HEK293 (cell line): ENCODE measurements at regions not wholly inside any gene's neighbourhood (a gene's known extent, or its start where the extent isn't known, plus 50 kb on each side); places are given as distances from the start of the nearest gene placed in this dataset.

Experiments used
- TCF7L2 ChIP-seq: IDR thresholded peaks from 2 replicates; pipeline ENCODE4 v1.6.1; 2011; ENCODE audit warnings: low read depth, mild to moderate bottlenecking, inconsistent platforms, low read length, moderate library complexity, borderline replicate concordance
- ZBTB48 ChIP-seq: fragments of 450-650 bp; formaldehyde crosslinking; IDR thresholded peaks from 2 replicates; pipeline ENCODE4 v1.5.1; 2016; ENCODE audit warnings: missing biosample characterization, missing genetic modification characterization
- ZNF664 ChIP-seq: fragments of 450-650 bp; formaldehyde crosslinking; IDR thresholded peaks from 2 replicates; pipeline ENCODE4 v1.5.1; 2016; ENCODE audit warnings: missing biosample characterization, missing genetic modification characterization
- ZNF768 ChIP-seq: fragments of 450-650 bp; formaldehyde crosslinking; IDR thresholded peaks from 2 replicates; pipeline ENCODE4 v1.5.1; 2018; ENCODE audit warnings: missing biosample characterization, mild to moderate bottlenecking, missing genetic modification characterization
- TF ChIP-seq, protein P1 (sequence below): fragments of 450-650 bp; formaldehyde crosslinking; IDR thresholded peaks from 2 replicates; pipeline ENCODE4 v1.5.1; 2016; ENCODE audit warnings: missing biosample characterization, missing genetic modification characterization
- TF ChIP-seq, protein P2 (sequence below): fragments of 450-650 bp; formaldehyde crosslinking; IDR thresholded peaks from 2 replicates; pipeline ENCODE4 v1.5.1; 2016; ENCODE audit warnings: missing biosample characterization, missing genetic modification characterization
- TF ChIP-seq, protein P3 (sequence below): fragments of 450-650 bp; formaldehyde crosslinking; conservative IDR thresholded peaks from 2 replicates; pipeline ENCODE4 v1.5.1; 2016; ENCODE audit warnings: low read depth, missing biosample characterization, missing genetic modification characterization

DNA sequence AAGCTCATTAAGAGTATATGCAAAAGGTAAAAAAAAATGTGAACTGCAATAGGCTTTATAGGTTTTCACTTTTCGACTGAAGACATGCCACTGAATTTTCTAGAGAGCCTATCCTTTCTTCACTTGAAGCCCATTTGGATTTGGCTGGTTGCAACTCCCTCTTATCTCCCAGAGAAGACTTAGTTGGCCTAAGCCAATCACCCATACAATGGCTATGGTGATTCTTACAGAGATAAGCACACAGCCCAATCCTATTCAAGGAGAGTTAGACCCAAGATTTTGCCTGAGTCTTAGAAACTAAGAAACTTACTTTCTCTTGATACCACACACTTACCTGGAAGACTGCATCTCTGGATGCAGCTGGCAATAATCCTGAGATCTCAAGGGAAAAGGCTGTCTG is 167.3 kb upstream of the PTCHD4 start:
- TF ChIP-seq ZNF664 (tag by site-specific recombination), result no peak
- TF ChIP-seq, protein P1, sequence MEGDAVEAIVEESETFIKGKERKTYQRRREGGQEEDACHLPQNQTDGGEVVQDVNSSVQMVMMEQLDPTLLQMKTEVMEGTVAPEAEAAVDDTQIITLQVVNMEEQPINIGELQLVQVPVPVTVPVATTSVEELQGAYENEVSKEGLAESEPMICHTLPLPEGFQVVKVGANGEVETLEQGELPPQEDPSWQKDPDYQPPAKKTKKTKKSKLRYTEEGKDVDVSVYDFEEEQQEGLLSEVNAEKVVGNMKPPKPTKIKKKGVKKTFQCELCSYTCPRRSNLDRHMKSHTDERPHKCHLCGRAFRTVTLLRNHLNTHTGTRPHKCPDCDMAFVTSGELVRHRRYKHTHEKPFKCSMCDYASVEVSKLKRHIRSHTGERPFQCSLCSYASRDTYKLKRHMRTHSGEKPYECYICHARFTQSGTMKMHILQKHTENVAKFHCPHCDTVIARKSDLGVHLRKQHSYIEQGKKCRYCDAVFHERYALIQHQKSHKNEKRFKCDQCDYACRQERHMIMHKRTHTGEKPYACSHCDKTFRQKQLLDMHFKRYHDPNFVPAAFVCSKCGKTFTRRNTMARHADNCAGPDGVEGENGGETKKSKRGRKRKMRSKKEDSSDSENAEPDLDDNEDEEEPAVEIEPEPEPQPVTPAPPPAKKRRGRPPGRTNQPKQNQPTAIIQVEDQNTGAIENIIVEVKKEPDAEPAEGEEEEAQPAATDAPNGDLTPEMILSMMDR, result no peak
- TF ChIP-seq, protein P2, sequence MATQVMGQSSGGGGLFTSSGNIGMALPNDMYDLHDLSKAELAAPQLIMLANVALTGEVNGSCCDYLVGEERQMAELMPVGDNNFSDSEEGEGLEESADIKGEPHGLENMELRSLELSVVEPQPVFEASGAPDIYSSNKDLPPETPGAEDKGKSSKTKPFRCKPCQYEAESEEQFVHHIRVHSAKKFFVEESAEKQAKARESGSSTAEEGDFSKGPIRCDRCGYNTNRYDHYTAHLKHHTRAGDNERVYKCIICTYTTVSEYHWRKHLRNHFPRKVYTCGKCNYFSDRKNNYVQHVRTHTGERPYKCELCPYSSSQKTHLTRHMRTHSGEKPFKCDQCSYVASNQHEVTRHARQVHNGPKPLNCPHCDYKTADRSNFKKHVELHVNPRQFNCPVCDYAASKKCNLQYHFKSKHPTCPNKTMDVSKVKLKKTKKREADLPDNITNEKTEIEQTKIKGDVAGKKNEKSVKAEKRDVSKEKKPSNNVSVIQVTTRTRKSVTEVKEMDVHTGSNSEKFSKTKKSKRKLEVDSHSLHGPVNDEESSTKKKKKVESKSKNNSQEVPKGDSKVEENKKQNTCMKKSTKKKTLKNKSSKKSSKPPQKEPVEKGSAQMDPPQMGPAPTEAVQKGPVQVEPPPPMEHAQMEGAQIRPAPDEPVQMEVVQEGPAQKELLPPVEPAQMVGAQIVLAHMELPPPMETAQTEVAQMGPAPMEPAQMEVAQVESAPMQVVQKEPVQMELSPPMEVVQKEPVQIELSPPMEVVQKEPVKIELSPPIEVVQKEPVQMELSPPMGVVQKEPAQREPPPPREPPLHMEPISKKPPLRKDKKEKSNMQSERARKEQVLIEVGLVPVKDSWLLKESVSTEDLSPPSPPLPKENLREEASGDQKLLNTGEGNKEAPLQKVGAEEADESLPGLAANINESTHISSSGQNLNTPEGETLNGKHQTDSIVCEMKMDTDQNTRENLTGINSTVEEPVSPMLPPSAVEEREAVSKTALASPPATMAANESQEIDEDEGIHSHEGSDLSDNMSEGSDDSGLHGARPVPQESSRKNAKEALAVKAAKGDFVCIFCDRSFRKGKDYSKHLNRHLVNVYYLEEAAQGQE (tag by site-specific recombination), result no peak
- no peak for TF ChIP-seq TCF7L2
- TF ChIP-seq ZBTB48 (tag by site-specific recombination), result no peak
- TF ChIP-seq ZNF768, result no peak
- TF ChIP-seq, protein P3, sequence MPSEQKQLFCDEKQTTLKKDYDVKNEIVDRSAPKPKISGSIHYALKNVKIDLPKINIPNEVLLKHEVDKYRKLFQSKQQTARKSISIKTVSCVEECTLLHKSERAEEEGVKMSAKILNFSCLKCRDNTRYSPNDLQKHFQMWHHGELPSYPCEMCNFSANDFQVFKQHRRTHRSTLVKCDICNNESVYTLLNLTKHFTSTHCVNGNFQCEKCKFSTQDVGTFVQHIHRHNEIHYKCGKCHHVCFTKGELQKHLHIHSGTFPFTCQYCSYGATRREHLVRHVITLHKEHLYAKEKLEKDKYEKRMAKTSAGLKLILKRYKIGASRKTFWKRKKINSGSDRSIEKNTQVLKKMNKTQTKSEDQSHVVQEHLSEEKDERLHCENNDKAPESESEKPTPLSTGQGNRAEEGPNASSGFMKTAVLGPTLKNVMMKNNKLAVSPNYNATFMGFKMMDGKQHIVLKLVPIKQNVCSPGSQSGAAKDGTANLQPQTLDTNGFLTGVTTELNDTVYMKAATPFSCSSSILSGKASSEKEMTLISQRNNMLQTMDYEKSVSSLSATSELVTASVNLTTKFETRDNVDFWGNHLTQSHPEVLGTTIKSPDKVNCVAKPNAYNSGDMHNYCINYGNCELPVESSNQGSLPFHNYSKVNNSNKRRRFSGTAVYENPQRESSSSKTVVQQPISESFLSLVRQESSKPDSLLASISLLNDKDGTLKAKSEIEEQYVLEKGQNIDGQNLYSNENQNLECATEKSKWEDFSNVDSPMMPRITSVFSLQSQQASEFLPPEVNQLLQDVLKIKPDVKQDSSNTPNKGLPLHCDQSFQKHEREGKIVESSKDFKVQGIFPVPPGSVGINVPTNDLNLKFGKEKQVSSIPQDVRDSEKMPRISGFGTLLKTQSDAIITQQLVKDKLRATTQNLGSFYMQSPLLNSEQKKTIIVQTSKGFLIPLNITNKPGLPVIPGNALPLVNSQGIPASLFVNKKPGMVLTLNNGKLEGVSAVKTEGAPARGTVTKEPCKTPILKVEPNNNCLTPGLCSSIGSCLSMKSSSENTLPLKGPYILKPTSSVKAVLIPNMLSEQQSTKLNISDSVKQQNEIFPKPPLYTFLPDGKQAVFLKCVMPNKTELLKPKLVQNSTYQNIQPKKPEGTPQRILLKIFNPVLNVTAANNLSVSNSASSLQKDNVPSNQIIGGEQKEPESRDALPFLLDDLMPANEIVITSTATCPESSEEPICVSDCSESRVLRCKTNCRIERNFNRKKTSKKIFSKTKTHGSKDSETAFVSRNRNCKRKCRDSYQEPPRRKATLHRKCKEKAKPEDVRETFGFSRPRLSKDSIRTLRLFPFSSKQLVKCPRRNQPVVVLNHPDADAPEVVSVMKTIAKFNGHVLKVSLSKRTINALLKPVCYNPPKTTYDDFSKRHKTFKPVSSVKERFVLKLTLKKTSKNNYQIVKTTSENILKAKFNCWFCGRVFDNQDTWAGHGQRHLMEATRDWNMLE, result no peak
